ENCODE measurements at regions not wholly inside any gene's neighbourhood (a gene's known extent, or its start where the extent isn't known, plus 50 kb on each side); places are given as distances from the start of the nearest gene placed in this dataset.

DNA sequence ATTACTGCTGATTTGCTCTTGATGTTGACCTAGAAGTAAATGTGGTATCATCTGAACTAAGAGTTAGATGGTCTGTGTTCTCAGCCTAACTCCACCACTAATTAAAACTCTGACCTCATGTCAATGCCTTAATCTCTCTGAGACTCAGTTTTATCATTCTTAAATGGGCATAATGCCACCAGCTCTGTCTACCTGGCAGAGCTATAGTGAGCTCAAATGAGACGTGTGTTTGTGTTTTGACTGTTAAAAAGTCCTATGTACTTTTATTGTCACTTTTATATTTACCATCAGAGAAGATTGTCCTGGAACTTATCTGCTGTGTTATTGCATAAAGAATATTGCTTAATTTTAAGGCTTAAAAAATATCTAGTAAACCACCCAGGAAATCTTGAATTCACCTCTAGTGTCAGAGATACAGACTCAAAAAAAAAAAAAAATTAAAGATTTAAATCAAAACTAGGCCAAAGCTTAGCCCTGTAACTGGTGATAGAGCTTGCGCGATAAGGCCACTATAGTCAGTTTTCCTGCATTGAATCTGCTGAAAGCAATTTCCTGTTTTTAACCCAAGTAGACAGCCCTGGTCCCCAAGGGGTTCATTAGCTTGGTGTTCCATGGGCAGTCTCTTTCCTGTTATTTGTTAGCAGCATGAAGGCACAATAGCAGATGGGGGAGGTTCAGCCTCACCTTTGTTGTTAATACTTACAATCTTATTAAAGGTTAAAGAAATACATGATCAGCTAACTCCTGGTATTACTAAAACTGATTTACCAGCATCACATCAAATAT is 261.8 kb downstream of the ATP23 start:
- DNase-seq: no peak

DNA sequence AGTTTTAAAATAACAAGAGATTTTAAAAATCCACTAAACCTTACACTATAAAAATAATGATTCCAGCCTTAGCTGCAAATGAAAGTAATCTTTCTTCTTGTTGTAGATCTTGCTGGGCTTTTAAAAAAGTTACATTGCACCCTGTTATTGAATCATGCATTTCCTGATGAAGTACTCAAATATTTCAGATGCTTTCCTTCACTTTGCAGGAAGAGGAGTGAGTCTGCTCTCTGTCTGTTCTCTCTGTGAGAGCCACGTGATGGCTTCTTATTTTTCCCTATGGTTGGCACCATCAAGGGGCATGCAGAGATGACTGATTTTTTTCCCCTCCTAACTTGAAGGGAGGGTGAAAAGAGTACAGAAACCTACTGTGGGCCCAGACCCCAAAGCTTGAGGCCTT is 262.7 kb downstream of the ATP23 start:
- DNase-seq: no peak

DNA sequence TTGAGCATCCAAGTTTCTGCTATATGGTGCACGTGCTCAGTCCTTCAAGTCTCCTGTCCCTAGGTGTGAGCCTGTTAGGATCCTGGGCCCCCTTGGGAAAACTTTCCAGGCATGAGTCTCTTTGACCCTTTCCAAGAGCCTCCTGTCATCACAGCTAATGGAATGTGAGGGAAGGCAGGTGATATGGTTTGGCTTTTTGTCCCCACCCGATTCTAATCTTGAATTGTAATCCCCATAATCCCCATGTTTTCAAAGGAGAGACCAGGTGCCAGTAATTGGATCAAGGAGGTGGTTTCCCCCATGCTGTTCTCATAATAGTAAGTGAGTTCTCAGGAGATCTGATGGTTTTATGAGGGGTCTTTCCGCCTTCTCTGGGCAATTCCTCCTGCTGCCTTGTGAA is 265.5 kb downstream of the ATP23 start:
- no peak for DNase-seq

DNA sequence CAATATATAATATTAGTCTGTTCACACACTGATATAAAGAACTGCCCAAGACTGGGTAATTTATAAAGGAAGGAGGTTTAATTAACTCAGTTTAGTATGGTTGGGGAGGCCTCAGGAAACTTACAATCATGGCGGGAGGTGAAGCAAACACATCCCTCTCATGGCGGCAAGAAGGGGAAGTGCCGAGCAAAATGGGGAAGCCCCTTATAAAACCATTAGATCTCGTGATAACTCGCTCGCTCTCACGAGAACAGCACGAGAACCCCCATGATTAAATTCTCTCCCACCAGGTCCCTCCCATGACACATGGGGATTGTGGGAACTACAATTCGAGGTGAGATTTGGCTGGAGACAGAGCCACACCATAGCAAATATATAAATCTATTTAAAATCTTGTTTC is 269.8 kb downstream of the ATP23 start:
- no peak for DNase-seq

DNA sequence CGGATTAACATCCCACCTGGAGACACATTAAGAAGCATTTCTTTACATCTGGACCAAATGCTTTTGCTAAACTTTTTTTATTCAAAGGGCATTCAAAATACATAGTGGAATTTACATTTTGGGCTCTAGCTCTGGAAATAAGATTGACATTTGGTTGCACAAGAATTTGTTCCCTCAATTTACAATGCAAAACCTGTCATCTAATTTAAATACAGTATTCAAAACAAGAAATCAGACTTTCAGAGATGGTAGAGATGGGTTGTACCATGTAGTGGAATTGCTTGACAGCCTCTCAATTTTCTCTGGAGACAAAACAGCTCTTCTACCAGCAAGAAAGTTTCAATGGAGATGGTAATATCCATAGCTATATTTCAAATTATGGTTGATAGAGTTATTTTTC is 275.8 kb downstream of the ATP23 start:
- DNase-seq: no peak

DNA sequence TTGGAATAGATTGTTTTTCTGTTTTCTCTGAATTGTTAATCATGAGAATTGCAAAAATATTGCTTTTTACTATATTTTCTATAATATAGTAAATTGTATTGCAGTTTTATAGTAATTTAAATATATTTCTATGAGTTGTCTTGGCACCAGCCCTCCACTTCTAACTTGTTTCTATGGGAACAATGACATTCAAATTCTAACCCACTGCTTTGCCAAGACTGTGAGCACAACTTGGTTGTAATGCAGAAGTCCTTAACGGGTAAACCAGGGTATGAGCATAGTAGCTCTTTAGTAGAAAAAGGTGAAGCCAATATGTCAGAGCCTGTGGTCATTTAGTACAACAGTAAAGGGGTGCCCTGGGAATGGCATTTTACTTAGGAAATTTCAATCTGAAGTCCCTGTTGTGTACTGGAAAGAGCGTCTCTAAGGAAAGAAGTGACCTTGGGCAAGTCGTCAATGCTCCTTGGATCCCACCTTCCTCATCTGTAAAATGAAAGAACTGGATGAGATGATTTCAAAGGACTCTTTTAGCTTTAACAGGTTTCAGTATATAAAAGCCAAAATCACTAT is 283.3 kb downstream of the ATP23 start:
- no peak for DNase-seq

DNA sequence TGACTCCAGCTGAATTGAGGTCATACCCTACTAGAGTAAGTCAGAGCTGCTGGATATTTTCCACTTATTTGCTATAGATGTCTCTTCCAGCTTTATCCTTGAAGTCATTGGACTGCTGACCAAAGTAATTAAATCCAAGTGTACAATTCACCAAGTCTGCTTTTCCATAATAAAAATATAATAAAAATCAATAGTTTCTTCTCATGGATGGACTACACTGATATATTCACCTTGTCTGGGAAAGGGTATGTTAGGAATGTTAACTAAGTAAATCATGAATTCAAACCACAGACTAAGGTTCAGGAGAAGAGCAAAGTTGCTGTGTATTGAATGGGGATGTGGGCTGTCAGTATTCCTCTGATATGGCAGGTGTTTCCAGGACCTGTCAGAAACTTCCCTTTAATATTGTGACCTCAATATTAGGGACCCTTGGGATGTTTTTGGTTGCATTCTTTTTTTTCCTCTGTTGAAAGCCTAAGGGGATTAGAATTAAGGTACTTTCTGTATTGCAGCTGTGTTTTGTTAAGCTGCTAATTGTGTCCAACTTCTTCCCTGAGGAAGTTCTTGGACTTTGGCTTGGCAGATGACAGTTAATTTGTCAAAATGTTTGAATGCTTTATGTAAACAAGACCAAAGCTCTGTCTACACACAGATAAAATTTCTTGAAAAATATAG is 284.0 kb downstream of the ATP23 start:
- DNase-seq: no peak

DNA sequence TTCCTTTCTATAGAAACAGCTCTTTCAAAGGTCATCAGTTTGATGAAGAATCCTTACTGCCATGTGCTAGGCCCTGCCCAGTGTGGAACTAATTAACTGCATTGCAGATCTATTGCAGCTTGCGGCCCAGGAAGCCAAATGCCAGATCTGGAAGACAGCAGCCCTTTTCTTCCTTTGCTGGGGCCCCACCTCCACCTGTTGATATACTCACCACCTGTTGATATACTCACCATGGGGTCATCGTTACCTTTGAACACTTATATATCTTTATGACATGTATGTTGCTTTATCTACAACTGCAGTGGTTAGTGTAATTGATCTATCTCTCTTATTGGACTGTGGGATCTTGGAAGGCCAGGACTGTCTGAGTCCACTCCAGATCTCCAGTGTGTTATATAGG is 292.5 kb downstream of the ATP23 start:
- no peak for DNase-seq

DNA sequence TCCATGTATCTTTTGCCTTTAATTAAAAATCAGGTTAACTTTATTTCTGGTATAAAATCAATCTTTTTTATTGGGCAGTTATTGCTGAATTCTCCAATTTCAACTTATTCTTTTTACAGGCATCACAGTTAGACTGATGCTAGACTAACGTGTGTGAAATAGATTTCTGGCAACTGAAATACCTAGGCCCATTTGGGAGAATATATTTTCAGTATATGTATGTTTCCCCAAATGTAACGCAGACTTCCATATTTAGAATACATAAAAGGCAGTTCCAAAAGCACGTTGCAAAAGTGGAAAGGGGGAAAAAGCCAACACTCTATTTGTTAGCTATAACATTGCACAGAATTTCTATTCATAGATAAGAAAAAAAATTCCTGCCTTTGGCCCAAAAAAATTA is 297.0 kb downstream of the ATP23 start:
- no peak for DNase-seq

DNA sequence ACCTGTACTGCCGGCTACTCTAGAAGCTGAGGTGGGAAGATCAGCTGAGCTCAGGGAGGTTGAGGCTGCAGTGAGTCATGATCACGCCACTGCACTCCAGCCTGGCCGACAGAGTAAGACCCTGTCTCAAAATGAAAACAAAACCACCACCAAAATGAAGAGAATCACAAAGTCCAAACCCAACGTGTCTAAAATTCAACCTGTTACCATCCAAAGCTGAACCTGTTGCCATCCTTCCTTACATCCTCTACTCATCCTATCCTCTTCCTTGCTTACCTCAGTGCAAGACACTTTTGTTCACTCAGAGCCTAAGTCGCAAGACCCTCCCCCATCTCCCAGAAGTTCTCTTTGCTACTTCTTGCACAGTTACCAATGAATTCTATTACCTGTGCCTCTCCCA is 299.7 kb downstream of the ATP23 start:
- DNase-seq: no peak

DNA sequence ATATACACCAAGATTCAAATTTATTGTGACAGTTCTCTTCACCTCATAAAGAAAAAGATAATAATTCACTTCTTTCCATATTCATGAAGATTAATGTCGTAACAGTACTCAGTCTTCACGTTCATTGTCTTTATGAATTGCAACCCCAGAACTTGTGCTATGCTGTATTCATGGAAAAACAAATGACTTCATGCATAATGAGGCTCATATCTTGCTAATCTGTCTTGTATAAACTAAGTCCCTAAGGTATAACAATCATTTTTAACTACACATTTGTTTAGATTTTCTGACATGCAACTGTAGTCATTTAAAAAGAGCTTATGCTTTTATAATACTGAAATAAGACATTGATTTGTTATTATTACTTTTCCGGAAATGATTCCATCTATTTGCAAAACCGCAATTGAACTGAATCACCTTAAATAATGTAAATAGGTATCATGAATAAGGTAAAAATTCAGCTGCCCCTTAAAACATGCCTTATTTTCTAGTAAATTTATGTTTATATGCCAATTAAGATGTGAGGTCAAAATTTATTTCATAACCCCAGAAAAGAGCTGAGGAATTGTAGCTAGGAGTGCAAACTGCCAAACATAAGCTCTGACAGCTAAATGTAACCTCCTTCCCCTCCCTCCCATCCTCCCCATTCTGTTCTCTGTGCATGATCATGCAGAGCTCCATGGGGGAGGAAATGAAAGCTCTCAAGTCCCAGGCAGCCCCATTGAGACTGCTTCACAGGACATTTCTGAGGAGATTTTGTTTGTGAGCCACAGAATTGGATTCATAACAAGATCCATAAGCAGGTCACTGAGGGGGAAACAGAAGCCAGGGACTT is 301.6 kb downstream of the ATP23 start:
- no peak for DNase-seq

DNA sequence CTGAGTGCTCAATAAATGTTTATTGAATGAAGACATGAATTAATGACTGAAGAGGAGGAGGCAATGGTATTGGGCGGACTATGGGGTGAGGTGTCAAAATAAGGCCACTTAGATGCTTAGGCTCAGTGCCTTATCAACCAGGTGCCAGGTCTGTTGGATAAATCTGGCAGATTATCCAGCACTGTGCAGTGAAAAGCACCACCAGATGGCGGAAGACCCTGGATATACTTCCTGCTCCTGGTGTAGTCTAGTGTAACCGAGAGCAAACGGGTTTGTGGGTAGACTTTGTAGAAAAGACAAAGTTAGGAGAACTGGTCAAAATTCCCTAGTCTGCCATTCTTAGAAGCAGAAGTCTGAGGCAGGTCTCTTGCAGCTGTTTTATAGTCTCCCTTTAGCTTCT is 306.3 kb downstream of the ATP23 start:
- no peak for DNase-seq

DNA sequence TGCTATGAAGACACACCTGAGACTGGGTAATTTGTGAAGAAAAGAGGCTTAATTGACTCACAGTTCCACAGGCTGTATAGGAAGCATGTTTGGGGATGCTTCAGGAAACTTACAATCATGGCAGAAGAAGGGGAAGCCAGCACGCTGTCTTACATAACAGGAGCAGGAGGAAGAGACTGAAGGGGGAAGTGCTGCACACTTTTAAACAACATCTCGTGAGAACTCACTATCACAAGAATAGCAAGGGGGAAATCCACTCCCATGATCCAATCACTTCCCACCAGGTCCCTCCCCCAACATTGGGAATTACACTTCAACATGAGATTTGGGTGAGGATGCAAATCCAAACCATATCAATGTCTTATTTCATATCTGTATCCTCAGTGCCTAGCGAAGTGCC is 307.2 kb downstream of the ATP23 start:
- no peak for DNase-seq

DNA sequence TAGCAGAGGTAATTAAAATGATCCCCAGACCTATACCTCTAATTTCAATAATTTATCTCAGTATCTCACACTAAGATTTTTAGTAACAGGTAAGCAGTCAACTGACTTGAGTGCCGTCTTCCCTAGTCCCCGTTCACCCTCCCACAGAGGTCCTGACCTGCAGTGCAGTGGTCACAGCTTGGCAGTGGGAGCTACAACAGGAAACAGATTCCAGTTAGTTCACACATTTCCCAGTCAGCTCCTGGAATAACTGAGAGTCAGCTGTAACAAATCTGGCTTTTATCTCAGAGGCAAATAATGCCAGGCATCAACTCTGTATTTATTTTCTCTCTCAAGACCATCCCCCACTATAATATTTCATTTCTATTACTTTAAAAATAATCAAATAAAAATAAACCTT is 308.2 kb downstream of the ATP23 start:
- no peak for DNase-seq

DNA sequence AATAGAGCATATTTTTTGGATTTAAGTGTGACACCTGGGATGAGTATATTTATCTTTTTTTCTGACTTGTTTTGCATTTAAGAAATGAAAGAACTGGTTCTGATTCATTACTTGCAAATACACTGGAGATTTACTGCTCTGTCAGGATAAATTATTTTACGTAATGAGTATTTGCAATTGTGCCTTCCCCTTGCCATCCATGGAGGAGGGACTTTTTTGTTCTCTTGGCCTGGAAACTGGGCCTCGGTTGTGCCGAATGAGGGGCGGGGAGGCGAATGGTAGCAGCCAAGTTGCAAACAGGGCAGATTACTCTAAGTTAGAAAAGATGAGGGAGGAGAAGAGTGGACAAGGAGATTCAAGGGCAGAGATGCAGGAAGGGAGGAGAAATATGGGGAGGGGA is 308.7 kb downstream of the ATP23 start:
- DNase-seq: no peak

DNA sequence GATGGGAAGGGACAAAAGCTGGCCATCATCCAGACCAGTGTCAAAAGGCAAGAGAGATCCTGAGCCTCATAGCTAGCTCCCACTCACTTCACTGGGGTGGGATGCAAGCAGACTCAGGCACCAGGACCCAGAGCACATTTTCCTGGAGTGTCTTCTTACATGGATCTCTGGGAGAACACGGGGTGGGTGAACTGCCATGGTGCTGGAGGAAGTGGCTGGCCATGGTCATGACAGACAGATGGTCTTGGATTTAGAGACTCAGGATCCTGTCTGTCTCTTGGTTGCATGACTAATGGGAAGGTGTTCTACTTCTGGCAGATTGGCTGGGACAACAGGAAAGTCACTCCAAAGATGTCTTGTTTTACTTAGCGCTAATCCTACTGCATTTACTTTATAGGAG is 311.5 kb downstream of the ATP23 start:
- no peak for DNase-seq

DNA sequence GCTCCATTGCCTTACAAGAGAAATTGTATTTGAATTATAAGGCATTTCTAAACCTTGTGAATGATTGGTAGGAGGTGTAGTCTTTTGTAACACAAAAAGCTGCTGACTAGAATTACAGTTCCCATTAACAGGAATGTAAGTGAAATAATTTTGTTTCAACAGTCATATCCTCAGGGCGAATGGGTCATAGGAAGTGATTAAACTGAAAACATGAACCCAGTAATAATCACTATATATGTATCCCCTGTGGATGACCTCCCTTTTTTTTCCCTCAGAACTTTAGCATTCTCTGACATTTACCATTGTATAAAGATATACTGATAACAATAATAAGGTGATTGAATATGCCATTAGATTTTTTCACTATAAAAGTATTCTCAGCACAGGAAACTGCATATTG is 312.3 kb downstream of the ATP23 start:
- no peak for DNase-seq

DNA sequence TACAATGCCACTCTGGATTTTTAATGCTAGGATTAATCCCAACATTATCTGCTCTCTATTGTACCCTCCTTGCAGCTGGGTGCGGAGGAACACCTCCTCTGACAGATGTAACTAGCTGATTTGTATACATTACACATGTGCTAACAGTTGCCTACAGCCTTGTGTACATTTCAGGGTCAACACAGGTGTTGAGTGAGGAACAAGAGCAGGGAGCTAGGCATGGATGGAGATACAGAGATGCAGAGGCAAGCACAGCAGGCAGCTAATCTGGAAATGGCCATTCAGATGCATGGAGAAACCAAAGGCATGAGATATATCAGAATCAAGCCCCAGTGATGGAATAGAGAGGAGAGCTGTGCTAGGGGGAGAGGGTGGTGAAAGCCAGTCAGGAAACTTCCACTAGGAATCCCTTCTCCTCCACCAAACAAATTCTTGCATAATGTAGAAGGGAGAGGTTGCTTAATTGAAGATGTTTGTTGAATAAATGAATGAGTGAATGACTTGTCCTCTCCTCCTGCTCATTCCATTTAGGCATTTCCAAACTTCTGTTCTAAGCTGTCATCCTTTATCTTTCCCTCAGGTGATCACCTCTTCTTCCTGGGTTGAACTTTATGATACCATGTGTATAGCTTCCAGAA is 313.2 kb downstream of the ATP23 start:
- DNase-seq: no peak

DNA sequence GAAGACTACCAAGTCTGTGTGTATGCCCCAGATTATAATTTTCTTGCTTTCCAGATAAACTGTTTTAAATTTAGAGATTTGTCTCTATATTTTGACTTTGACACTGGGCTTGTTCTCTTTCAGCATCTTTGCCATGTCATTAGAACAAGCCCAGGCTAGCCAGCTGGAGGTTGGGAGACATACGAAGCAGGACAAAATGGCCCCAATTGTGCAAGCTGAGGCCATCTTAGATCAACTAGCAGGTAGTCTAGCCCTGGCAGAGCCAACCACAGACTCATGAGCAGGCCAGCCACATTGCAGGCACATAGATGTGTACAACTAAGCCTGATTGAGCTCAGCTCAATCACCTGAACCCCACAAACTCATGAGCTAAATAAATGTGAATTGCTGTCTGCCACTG is 321.4 kb downstream of the ATP23 start:
- DNase-seq: no peak

DNA sequence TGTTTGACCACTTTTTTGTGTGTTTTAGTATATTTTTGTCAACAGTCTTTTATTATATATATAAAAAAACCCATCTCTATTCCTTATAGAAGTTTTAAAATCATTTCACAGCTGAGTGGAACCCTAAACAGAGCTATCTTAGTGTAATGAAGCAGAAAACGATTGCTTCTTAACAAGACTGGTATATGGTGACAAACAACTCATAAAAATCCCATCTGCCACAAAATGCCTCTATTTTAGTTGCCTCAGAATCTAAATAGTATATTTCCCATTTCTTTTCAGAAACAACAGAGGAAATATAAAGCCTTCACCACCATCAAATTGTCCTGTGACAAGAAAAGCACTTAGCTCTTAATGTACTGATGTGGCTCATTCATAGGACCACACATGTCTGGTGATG is 322.4 kb downstream of the ATP23 start:
- DNase-seq: no peak

DNA sequence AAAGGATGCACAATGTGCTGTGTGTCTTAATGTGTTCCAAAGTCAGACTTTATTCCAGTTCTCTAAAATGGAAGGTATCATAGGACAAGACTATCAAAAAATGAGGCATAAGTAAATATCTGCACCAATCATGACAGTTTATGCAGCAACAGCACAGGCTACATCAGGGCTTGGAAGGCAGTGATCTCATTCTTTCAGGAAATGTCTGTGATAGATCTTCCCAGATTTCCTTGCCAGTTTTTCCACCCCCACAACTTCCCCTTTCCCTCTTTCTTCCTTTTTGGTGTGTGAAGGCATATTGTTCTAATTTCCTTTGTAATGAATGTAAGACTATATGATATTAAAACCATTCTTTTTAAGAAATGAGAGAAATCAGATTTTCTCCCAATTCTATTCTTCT is 326.7 kb downstream of the ATP23 start:
- no peak for DNase-seq

DNA sequence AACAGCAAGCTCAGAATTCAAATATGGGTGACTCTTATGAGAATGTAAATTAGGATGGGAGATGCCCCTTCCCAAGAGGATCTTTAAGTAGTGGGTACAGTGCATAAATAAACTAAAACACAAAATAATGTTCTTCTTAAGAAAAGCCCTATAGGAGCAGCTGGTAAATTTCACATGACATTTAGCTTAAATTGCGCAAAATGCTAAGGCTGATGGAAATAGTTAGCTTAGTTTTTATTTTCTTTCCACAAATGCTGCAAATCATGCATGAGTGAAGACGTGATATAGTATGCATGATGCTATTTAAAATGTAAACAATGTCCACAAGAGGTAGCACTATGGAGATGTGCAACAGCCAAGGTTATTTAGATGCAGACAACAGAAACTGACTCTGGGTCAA is 328.1 kb downstream of the ATP23 start:
- DNase-seq: no peak
